SJCRH30 (cell line): ENCODE measurements at regions not wholly inside any gene's neighbourhood (a gene's known extent, or its start where the extent isn't known, plus 50 kb on each side); places are given as distances from the start of the nearest gene placed in this dataset.

Source experiments
- DNase-seq, 2 experiments: peaks; one replicate each; pipeline ENCODE4 v3.0.0-alpha.2; 2015 to 2020
- H3K27ac ChIP-seq: fragments of 250-450 bp; sonication (Bioruptor Pico); 2 replicates; pipeline ENCODE4 v1.5.1; 2020; ENCODE audit warnings: mild to moderate bottlenecking, moderate library complexity
- H3K27me3 ChIP-seq: fragments of 250-450 bp; sonication (Bioruptor Pico); 2 replicates; pipeline ENCODE4 v1.5.1; 2020; ENCODE audit warnings: mild to moderate bottlenecking, moderate library complexity
- H3K36me3 ChIP-seq: fragments of 250-450 bp; sonication (Bioruptor Pico); 2 replicates; pipeline ENCODE4 v1.5.1; 2020; ENCODE audit warnings: mild to moderate bottlenecking, moderate library complexity
- H3K4me1 ChIP-seq: fragments of 250-450 bp; sonication (Bioruptor Pico); 2 replicates; pipeline ENCODE4 v1.5.1; 2020; ENCODE audit warnings: mild to moderate bottlenecking, moderate library complexity
- H3K4me3 ChIP-seq: fragments of 250-450 bp; sonication (Bioruptor Pico); 2 replicates; pipeline ENCODE4 v1.5.1; 2020; ENCODE audit warnings: mild to moderate bottlenecking, moderate library complexity
- H3K9me3 ChIP-seq: fragments of 250-450 bp; sonication (Bioruptor Pico); replicated peaks from 2 replicates; pipeline ENCODE4 v1.5.1; 2020; ENCODE audit warnings: mild to moderate bottlenecking, moderate library complexity

DNA sequence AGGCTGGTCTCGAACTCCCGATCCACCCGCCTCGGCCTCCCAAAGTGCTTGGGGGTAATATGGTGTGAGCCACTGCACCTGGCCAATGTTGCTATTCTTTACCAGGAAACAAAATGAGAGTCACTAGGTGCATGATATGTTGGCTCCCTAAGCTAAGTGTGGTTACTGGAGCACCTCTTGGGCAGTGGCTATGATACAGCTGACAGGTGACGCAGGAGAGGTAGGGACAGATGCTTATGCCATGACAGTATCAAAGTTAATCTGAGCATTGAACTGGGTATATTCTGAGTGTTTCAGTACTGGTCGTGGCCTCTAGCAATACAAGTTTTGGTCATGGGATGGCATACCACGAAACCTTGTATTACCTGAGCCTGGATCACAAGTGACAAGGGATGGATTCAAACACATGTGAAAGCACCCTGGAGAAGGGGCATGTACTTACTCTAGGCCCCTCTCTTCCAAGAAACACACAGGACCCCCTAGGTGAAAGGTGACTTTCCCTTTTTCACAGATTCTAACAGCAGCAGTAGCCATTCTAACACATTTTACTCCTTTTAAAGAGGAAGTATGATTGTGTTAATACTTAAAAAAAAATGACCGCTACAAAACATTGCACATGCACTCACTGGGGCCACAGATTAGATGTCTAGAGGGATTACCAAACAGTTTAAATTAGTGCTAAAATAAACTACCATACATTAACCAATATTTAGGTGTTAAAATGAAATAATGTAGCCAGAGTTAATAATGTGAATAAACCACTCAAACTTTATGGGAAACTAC is 467.3 kb downstream of the SHQ1 start:
- no peak overlapping the region for H3K27ac ChIP-seq
- no peaks in the 10 kb centered on the region for H3K9me3 ChIP-seq
- no peak overlapping the region for H3K4me3 ChIP-seq
- no peaks in the 10 kb centered on the region for H3K4me1 ChIP-seq
- H3K36me3 ChIP-seq = no peaks in the 10 kb centered on the region
- H3K27me3 ChIP-seq = no peaks in the 10 kb centered on the region
- DNase-seq = no peak

DNA sequence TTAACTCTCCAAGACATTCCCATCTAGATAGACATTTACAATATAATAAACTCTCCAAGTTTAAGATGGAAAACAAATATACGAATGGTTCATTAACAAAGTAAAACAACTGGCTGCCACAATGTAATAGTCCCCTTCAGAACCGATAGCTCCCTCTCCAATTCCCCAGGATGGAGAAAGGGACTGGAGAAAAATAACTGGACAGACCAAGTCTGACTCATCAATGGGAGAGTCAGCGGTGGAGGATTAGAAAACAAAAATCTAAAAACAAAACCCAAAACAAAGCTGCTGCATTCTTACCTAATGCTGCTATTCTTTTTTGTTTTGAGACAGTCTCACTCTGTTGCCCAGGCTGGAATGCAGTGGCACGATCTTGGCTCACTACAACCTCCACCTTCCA is 468.1 kb downstream of the SHQ1 start:
- no peaks in the 10 kb centered on the region for H3K4me1 ChIP-seq
- no peaks in the 10 kb centered on the region for H3K27me3 ChIP-seq
- DNase-seq = no peak
- no peaks in the 10 kb centered on the region for H3K36me3 ChIP-seq
- H3K9me3 ChIP-seq = no peaks in the 10 kb centered on the region
- H3K27ac ChIP-seq = no peak overlapping the region
- no peak overlapping the region for H3K4me3 ChIP-seq

DNA sequence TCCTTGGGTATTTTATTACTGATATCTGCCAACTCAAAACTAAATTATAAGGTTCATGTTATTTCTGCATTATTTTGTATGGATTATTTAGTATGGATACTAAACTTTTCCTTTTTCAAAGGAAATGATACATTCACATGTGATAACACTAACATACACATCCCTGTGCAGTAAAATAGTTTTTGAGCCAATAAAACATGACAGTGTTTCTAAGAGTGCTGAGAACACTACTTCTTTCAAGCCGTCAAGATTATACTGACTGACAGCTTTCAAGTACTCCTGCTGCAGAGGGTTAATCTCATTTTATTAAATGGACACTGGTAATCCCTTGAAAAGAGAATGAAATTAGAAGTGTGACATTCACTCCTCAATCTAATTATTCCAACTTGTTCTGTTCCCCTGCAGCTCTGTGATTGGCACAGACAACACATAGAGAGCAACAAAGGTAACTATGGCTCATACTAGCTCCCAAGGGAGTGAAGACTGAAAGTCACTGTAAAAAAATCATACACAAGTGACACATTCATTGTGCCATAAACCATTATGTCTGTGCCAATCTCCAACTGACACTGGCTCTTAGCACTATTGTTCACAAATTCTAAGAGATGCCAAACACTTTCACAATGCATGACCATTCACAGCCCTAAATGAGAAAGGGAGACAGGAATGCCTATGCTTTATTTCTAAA is 468.6 kb downstream of the SHQ1 start:
- DNase-seq = no peak
- no peaks in the 10 kb centered on the region for H3K9me3 ChIP-seq
- no peak overlapping the region for H3K4me3 ChIP-seq
- H3K27ac ChIP-seq = no peak overlapping the region
- H3K4me1 ChIP-seq = no peaks in the 10 kb centered on the region
- no peaks in the 10 kb centered on the region for H3K27me3 ChIP-seq
- H3K36me3 ChIP-seq = no peaks in the 10 kb centered on the region

DNA sequence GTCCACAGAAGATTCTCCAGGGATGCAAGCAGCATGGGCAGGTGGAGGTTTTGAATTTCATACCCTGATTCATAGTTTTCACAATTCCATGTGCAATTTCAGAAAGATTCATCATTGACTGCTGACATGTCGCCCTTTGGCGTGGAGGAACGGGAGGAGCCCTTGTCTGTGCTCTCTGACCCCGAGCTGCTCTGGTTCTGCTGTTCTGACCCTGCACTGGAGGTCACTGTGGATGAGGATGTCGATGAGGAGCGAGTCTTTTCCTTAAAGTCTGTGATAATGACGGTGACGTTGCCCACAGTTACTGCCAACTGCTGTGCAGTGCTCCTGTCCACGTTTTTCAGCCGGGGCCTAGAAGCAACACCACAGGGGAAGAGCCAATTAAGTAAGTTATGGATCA is 470.0 kb downstream of the SHQ1 start:
- no peak overlapping the region for H3K27ac ChIP-seq
- no peak for DNase-seq
- no peaks in the 10 kb centered on the region for H3K36me3 ChIP-seq
- no peaks in the 10 kb centered on the region for H3K9me3 ChIP-seq
- no peaks in the 10 kb centered on the region for H3K27me3 ChIP-seq
- no peaks in the 10 kb centered on the region for H3K4me1 ChIP-seq
- H3K4me3 ChIP-seq = no peak overlapping the region

DNA sequence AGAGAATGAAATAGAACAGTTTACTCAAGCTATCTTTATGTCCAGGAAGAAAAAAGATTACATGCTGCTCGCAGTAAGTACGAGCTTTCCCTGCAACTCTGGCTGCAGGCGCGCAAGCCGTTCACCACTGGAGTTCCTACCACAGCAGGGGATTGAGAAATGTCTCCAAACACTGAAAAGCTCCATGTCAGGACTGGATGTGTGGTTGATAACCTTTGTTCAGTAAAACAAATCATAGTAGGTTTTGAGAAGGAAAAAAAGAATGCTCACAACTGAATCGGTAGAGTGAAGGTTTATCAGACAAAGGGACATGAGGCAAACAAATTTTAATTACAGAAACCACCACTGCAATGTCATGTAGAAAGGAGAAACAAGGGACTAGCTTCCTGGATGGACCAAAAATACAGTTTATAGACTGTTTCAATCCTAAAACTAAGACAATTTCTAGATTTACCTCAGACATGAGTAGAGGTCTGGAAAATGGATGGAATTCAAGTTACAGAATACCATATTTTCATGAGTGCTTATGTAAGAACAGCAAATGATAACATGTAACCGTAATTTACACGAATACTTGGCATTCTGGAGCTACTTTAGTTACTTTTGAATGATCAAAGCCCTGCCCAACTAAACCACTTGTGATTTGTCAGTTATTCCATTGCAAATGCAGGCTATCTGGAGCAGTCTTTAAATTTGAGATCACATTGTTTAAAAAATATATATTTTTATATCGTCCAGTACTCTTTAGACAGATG is 471.1 kb downstream of the SHQ1 start:
- H3K27ac ChIP-seq = no peak overlapping the region
- no peaks in the 10 kb centered on the region for H3K9me3 ChIP-seq
- H3K27me3 ChIP-seq = no peaks in the 10 kb centered on the region

DNA sequence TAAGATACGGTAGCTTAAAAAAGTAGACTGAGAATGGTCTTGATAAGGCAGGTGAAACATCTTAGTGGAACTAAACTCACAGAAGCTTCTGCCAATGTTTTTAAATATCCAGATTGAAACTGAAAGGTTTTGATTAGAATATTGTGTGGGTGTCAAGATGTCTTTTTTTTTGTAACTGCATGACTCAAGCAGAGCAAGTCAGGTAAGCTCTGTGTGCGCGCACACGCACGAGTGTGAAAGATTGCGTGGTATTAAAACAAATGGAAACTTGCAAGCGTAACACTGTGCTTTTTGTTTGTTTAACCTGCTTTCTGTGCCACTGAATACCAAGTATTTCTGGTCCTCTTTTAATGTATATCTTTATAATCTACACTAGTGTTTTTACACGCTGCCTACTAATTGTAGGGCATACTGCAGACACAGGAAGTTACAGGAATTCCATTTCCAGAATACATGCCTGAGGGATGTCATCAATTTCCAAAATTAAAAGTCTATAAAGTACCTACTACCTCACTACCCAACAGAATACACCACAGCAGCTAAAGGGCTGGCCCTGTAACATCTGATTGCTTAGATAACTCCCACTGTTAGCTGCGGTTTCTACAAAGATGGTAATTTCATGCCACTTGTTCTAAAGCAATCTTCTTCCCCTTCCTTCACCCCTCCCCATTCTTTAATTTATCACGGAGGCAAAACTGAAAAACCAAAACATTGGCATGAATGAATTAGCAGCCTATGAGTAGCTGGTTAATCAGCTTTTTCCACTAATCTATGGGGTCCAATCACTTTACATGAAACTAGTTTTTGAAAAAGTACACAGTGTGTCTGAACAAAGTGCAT is 472.8 kb downstream of the SHQ1 start:
- Histone ChIP-seq H3K4me1 (no peaks in the 10 kb centered on the region), H3K36me3 (no peaks in the 10 kb centered on the region), H3K27ac (no peak overlapping the region), H3K27me3 (no peaks in the 10 kb centered on the region), H3K4me3 (no peak overlapping the region), H3K9me3 (no peaks in the 10 kb centered on the region)
- DNase-seq = no peak

More for the DNA sequence above, 471.1 kb downstream of the SHQ1 start:
- H3K4me1 ChIP-seq = no peaks in the 10 kb centered on the region
- H3K4me3 ChIP-seq = no peak overlapping the region
- no peak for DNase-seq
- no peaks in the 10 kb centered on the region for H3K36me3 ChIP-seq

DNA sequence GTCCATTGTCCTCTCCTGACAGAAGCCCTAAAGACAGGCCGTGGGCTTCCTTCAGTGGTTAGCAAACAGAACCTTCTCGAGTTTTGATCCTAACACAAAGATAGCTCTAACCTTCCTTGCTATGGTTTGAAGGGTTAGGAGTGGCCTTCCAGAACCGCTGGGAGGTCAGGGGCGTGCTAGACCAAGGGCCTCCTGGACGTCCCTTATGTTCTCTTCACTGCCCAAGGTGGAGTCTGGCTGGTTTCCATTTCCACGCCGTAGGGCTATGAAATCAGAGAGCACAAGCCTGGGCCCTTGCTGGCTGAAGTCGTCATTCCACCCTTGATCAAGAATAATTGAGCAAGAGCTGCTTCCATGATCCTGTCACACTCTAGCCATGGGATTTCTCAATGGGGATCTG is 475.1 kb downstream of the SHQ1 start:
- Histone ChIP-seq H3K27me3 (no peaks in the 10 kb centered on the region), H3K4me3 (no peak overlapping the region), H3K4me1 (no peaks in the 10 kb centered on the region), H3K27ac (no peak overlapping the region), H3K9me3 (no peaks in the 10 kb centered on the region), H3K36me3 (no peaks in the 10 kb centered on the region)
- no peak for DNase-seq

DNA sequence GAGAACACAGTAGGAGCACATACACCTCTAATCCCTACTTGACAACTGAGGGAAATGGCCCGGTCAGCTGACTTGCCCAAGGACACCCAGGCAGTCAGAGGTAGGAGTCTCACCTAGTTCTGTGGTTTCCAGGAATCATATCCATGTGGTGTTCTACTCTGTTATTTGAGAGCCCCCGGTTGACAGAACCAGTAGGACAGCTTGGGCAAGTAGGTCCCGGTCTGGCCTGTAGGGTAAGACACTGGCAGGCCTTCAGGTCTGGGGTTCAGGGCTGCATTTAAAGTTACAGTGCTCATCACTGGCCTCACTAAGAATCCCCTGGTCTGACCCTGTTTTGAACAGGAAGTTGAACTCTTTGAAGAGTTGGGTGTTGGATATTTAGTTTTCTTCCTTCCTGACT is 476.1 kb downstream of the SHQ1 start:
- Histone ChIP-seq H3K27ac (no peak overlapping the region), H3K36me3 (no peaks in the 10 kb centered on the region), H3K27me3 (no peaks in the 10 kb centered on the region), H3K9me3 (no peaks in the 10 kb centered on the region), H3K4me3 (no peak overlapping the region), H3K4me1 (no peaks in the 10 kb centered on the region)
- DNase-seq = no peak

DNA sequence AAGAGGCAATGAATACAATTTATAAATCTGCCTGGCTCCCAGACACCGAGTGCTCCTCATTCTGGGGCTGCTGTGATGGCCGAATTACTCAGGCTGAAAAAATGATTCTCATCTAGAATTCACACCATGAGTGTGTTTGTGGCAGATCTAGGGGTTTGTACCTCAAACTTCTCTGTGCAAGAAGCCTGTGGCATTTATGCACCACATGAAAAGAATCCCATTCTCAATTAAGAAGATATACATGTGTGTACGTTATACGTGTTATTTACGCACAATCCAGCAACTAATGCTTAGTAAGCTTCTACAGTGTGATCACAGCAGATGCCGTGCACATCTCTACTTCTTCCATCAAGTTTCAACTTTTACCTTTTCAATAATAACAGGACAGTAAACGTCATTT is 476.8 kb downstream of the SHQ1 start:
- H3K4me1 ChIP-seq = no peaks in the 10 kb centered on the region
- no peaks in the 10 kb centered on the region for H3K36me3 ChIP-seq
- no peak for DNase-seq
- H3K27ac ChIP-seq = no peak overlapping the region
- no peaks in the 10 kb centered on the region for H3K27me3 ChIP-seq
- no peaks in the 10 kb centered on the region for H3K9me3 ChIP-seq
- H3K4me3 ChIP-seq = no peak overlapping the region

DNA sequence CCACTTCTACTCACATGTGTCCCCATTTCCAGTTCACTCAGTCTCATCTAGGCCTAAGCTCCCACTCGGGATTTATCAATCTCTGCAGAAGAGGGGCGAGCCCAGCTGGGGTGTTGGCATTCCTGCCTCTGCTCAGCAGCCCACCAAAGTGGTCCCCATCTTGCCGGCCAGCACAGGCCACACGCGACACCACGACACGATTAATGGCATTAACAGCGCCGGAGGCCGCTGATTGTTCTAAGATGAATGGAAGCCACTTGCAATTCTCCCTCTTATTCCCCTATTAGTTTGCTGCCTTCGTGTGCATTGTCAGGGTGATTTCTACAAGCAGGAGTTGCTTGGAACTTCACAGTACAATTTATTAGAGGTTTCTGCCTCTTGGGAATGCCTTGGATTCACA is 477.3 kb downstream of the SHQ1 start:
- Histone ChIP-seq H3K36me3 (no peaks in the 10 kb centered on the region), H3K4me3 (no peak overlapping the region), H3K4me1 (no peaks in the 10 kb centered on the region), H3K27ac (no peak overlapping the region), H3K27me3 (no peaks in the 10 kb centered on the region), H3K9me3 (no peaks in the 10 kb centered on the region)
- no peak for DNase-seq

DNA sequence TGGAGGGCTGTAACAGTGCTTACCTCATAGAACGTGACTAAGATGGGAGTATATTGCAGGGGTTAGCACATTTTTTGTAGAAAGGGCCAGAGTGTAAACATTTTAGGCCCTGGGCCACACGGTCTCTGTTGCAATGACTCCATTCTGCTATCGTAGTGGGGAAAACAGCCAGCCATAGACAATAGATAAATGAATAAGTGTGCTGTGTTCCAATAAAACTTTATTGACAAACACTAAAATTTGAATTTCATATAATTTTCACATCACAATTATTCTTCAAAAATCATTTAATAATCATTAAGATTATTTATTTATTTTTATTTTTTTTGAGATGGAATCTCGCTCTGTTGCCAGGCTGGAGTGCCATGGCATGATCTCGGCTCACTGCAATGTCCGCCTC is 478.6 kb downstream of the SHQ1 start:
- no peak overlapping the region for H3K4me3 ChIP-seq
- H3K36me3 ChIP-seq = no peaks in the 10 kb centered on the region
- H3K9me3 ChIP-seq = no peaks in the 10 kb centered on the region
- no peaks in the 10 kb centered on the region for H3K27me3 ChIP-seq
- H3K4me1 ChIP-seq = no peaks in the 10 kb centered on the region
- no peak for DNase-seq
- H3K27ac ChIP-seq = no peak overlapping the region

DNA sequence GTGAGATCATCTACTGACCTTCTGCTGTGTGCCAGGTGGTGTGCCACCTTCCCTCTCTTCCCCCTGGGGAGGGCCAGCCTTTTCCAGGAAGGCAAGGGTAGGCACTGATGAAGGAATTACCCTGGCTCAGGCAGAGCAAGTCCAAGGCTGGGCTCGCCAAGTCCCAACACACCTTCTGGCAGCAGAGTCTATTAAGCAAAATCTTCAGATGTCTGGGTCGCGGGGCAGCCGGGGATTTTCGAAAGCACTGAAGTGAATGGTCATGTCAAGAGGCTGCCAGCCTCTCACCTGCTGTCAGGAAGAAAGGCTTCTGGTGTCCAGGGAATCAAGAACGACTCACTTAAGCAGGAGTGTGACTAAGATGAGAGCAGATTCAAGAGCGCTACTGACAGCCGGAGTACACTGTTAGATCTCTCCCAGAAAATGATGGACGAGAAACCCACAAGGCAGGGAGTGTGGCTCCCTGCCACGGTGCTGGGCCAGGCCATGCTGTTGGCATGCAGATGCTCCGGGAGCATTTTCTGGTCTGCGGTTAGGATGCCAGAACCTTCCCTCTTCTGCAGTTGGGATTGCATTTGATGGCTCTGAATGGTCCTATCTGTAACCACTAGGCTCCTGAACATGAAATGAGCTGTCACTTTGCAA is 479.8 kb downstream of the SHQ1 start:
- H3K9me3 ChIP-seq = no peaks in the 10 kb centered on the region
- no peak overlapping the region for H3K27ac ChIP-seq
- no peaks in the 10 kb centered on the region for H3K27me3 ChIP-seq
- no peaks in the 10 kb centered on the region for H3K36me3 ChIP-seq
- no peaks in the 10 kb centered on the region for H3K4me1 ChIP-seq
- no peak overlapping the region for H3K4me3 ChIP-seq
- no peak for DNase-seq

DNA sequence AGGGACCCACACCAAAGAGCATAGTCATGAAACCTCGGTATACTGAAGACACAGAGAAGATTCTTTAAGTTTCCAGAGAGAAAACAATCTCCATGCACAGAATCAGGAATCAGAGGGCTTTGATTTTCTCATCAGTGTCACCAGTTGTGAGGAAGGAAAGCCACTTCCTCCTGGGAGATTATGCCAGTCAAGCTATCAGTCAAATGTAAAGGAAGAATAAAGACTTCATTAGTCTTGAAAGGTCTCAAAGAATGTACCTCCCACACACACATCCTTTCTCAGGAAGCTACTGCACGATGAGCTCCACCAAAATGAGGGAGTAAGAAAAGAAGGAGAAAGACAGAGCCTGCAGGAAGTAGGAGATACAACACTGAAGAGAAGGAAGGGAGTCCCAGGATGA is 486.3 kb downstream of the SHQ1 start:
- no peaks in the 10 kb centered on the region for H3K36me3 ChIP-seq
- no peaks in the 10 kb centered on the region for H3K4me1 ChIP-seq
- no peaks in the 10 kb centered on the region for H3K27me3 ChIP-seq
- no peak overlapping the region for H3K4me3 ChIP-seq
- H3K9me3 ChIP-seq = no peaks in the 10 kb centered on the region
- no peak overlapping the region for H3K27ac ChIP-seq
- no peak for DNase-seq

DNA sequence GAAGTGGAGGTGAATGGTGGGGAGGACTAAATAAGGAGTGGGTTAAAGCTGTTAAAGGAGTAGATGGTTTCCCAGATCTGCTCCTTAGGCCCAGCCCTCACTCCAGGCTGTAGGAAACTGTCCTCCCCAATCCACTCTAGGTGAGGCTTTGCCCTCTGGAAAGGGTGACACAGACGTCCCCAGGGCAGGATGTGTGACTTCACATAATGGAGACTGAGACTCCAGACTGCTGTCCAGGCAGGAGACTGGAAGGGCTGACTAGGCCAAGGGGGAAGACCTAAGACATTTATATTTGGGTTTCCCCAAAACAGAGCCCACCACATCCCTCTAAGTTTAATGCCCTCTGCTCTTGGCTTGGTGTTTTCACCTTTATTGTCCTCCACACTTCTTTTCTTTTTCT is 488.5 kb downstream of the SHQ1 start:
- Histone ChIP-seq H3K27me3 (no peaks in the 10 kb centered on the region), H3K27ac (no peak overlapping the region), H3K9me3 (no peaks in the 10 kb centered on the region)

More for the DNA sequence above, 488.5 kb downstream of the SHQ1 start:
- Histone ChIP-seq H3K36me3 (no peaks in the 10 kb centered on the region), H3K4me3 (no peak overlapping the region), H3K4me1 (no peaks in the 10 kb centered on the region)
- no peak for DNase-seq
